DND-41 (cell line): ENCODE measurements at regions not wholly inside any gene's neighbourhood (a gene's known extent, or its start where the extent isn't known, plus 50 kb on each side); places are given as distances from the start of the nearest gene placed in this dataset.

ENCODE experiments used
- CTCF ChIP-seq: IDR thresholded peaks from 2 replicates; pipeline ENCODE4 v1.5.1; 2012; ENCODE audit warnings: borderline replicate concordance, low read length, moderate library complexity, mild to moderate bottlenecking; ENCODE audit not compliant: poor library complexity, severe bottlenecking; ENCODE audit errors: extremely low read depth
- EZH2 ChIP-seq: IDR thresholded peaks from 3 replicates; pipeline ENCODE4 v1.6.1; 2012; ENCODE audit warnings: borderline replicate concordance, low read depth, mild to moderate bottlenecking, moderate library complexity, low read length, inconsistent platforms; ENCODE audit not compliant: severe bottlenecking

DNA sequence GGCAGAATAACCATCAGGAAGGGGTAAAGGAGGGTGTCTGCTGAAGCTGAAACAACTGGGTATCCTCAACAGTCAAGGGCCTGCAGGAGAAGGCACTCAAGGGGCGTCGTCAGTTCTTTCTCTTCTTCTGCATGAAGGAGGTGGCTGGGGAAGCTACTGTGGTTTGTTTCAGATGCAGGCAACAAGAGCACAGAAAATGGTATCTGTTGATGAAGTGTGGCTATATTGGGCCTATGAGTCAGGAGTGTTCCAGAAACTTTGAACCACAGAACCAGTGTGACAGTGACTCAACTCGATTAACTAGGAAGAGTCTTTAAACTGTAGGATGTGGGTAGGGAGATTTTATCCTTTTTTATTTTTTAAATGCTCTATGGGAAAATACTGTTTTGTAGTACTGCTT lies 686.3 kb downstream of the FGF9 start:
- TF ChIP-seq CTCF (no peak), EZH2 (no peak)
